Stimulated activated naive CD4-positive, alpha-beta T cell treated with Interleukin-2 at 50 U/mL for 16 hours (primary cell): ENCODE measurements at regions not wholly inside any gene's neighbourhood (a gene's known extent, or its start where the extent isn't known, plus 50 kb on each side); places are given as distances from the start of the nearest gene placed in this dataset.

ENCODE experiments used
- DNase-seq: peaks from one replicate; lab custom pipeline; 2025; lab: John Stamatoyannopoulos, UW

GRCh38 chr10:44197646-44198045, 187.3 kb downstream of the CXCL12 start:
- no peak for DNase-seq

GRCh38 chr10:44196336-44196735, 188.6 kb downstream of the CXCL12 start:
- no peak for DNase-seq

- DNase-seq = no peak
Observed at GRCh38 chr10:44196008-44196320, 188.9 kb downstream of the CXCL12 start.

DNA sequence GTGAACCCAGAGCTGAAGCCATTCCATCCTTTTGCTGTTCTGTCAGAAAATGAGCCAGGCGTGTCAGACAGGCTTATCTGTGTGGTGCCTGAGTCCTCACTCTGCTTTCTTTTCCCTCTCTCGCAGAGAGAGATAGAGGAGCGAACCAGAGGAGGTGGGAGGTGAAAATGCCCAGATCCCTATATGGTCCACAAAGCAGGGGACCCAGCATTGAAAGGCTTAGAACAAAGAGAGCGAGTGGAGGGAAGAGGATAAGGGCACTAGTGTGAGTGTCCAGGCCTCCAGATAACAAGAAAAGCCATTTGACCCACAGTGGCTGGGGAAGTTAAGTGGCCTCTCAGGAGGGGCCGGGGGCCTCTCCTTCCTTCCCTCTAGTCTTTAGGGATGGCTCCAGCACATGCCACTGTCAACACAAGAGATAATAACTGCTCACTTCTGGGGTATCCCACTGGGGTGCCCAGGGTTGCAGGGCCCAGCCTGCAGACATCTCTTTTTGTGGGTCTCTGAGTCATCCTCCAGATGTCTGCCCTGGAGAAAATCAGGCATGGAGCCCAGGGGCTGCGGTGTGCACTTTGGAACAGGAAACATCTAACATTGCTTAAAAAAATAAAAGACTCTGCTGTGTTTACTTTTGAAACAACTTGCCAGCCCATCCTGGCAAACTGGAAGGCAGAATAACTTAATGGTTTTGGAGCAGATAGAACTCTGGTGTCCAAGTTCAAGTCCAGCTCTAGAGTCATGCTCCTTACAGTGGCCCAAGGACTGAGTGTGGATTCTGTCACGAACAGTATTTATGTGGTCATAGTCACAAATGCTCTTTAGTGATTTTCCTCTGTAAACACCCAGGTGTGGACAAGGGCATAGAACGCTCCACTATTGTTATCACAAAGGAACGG, 189.5 kb downstream of the CXCL12 start:
- DNase-seq = no peak

DNA sequence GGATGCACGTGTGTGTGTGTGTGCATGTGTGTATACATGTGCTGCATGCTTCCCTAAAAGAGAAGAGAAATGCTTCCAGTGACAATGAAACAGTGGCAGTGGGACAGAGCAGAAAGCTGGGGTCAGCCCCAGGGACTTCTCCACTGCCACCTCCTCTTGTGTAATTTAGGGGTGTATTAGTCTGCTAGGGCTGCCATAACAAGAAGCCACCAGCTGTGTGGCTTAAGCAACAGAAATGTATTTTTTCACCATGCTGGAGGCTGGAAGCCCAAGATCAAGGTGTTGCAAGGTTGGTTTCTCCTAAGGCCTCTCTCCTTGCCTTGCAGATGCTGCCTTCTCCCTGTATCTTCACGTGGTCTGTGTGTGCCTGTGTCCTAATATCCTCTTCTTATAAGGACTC, 190.5 kb downstream of the CXCL12 start:
- DNase-seq = no peak

- DNase-seq = no peak
Observed at GRCh38 chr10:44193567-44194220, 191.2 kb downstream of the CXCL12 start.

DNA sequence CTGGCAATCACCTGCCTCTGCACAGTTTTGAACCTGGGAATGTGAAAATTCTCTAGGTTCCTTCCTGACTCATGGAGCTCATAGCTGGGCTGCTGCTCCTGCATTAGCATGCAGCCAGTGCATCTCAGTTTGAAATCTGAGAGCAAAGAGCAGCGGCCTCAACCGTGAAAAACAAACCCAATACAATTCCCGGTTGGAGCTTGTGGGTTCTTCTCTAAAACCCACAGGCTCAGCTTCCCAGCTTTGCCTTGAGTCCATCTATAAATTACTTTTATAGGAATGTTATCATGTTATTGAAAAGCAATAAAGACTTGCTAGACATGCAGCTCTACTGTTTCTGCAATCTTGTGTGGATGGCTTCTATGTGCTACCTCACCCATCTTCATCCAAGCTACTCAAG, 191.7 kb downstream of the CXCL12 start:
- DNase-seq = no peak

DNA sequence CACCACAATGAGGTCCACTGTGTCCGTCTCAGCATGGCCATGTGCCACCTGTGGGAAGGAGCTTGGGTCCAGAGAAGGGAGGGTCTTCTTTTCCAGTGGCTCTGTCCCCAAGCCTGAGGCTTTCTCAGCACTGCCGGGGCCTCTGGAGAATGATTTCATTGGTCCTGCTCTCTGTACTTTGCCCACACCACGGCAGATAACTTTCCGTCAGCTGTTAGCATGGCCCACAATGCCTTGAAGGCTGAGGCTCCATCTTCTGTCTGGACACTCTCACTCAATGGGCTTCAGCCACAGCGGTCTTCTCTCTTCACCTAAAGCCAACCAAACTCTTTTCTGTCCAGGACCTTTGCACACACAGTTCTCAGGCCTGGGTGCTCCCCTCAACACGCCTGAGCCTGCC, 192.5 kb downstream of the CXCL12 start:
- no peak for DNase-seq

DNA sequence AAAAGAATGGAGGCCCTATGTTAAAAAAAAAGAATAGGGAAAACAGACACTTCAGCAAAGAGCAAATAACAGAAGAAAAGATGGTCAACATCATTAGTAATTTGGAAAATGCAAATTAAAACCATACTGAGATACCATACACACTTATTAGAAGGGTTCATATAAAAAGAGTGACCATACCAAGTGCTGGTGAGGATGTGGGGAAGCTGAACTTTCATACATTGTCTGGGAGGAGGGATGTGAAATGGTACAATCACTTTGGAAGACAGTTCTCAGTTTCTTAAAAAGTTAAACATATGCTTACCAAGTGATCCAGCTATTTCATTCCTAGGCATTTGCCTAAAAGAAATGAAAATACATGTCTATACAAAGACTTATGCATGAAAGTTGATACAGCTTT, 194.4 kb downstream of the CXCL12 start:
- DNase-seq = no peak

- no peak for DNase-seq
Observed at GRCh38 chr10:44186821-44187220, 198.1 kb downstream of the CXCL12 start.

DNA sequence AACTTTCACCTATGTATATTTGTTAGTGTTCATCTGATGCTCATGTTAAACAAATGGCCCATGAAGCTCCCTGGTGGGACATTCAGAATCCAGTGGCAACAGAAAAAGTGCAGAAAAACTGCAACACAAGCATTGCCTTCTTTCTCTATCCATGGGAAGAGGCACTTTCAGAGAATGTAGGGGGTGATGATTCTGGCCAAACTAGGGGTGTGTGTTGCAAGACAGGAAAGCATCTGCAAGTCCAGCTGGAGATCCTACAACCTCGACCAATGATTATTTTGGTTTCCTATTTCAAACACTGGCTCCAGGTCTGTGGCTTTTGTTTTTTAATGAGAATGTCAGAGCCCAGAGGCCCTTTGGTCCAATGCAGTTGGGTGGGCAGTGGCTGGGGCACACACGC, 198.7 kb downstream of the CXCL12 start:
- no peak for DNase-seq

DNA sequence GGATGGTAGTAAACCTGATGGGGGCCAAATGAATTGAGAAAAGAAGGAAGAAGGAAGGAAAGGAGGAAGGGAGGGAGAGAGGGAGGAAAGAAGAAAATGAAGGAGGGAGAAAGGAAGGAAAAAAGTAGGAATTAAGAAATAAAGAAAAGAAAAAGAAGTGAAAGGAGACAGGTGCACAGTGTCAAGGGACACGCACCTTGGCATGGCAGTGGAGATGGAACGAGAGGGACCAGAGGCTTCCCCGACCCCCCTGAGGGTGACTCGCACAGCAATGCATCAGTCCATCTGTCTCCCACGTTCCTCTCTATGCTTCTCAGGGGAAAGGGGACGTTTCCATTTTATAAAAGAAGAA, 199.6 kb downstream of the CXCL12 start:
- DNase-seq = no peak

DNA sequence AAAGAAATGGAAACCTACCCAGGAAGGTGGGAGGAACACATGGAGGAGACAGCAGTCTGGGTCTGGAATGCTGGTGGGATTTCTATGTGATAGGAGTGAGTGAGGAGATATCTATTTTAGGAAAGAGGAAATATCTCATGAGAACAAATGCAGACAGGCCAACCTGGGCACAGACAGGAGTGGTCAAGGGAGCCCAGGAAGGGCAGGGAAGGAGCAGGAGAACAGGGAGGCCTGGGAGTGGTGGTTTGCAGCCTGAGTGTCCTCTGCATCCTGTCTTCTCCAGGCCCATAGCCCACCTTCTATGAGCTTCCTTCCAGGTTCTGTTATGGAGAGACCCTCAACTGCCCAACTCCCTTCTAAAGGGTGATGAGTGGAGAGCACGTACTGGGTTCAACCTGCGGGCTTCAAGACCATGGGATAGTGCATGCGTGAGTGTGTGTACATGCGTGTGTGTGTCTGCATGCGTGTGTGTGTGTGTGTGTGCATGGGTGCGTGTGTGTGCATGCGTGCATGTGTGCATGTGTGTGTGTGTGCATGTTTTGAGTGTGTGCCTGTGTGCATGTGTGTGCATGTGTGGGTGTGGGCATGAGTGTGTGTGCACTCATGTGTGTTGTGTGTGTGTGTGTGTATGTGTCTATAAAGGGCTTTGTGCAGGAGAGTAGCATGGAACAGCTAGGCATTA, 200.1 kb downstream of the CXCL12 start:
- no peak for DNase-seq

- DNase-seq = no peak
Observed at GRCh38 chr10:44183667-44184632, 200.9 kb downstream of the CXCL12 start.

- DNase-seq = no peak
Observed at GRCh38 chr10:44182909-44183308, 202.0 kb downstream of the CXCL12 start.

DNA sequence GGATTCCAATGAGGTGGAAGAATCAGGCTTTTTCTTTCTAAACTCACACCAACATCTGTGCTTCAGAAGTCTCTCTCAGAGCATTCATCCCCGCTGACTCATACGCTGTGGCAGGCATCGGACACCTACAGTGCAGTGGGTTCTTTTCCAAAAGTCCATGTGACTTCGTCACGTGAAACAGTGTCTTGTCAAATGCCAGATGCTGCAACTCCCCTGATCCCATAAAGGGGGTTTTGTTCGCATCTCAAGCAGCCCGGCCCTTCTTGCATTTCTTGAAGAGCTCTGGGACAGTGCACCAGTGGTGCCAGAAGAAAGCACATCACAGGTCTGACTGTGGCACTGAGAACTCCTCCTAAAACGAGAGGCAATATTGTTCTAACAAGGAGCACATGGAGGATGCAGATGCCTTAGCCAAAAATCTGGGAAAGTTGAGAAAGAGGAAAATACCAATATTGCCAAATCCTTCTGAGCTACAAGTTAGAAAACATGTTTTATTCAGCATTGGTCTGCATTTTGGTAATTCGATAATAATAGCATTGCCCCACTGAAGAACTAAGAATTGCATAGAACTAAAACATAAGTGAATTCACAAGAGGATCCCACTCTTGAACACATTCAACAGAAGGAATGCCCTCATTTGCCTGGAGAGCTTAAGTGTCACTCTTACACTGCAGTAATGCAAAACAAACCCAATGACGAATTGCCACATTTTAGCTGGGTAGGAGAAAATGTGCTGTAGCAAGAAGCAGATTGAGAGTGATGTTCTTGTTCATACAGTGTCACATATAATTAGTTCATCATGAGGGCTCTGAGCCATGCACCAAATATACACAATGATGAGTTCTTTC, 204.4 kb downstream of the CXCL12 start:
- no peak for DNase-seq

DNA sequence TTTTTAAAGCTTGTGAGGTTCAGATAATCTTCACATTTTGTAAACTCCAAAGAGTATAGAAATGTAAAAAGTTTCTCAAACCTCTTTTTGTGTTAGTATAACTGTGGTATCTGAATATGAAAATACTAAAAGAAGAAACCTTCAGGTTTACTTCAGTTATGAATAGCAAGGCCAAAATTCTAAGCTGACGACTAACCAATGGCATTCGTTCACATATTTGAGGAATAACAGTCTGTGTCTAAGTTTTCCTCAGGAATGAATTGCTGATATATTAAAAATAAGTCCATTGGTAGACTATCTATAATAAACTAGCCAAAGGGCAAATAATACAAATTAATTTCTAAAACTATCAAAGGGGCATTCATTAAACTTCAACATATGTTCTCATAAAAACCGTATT, 206.0 kb downstream of the CXCL12 start:
- DNase-seq = no peak

DNA sequence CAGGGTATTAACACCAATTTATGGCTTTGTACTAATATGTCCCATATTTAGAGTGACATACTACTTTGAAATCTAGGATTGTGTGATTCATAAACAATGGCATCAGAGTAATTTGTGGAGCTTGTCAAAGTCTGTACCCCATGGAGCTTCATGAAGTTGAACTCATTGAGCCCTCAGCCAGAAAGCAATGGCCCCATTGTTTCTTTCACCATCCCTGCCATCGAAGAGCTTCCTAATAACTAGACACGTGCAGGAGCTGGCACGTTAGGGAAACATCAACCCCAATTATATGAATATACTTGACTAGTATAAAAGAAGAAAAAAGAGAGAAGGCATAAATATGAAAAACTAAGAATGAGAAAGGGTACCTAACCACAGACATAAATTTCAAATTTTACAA, 206.6 kb downstream of the CXCL12 start:
- no peak for DNase-seq

DNA sequence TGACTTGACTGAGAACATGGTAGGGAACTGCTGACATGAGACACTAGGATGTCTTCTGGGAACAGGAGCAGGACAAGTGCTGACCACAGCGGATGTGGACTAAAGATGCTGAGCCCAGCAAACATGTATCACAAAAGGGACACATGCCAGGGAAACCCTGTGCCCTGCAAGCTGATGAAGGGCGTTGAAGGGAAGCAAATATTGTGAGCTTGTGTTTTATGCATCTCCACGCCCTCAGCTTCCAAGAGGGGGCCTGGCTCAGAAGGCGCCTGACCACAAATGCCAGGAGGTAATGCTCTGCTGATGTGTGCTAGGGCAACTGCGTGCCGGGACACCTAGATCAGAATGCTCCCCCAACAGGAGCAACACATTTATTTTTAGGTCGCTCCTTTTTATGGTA, 207.3 kb downstream of the CXCL12 start:
- no peak for DNase-seq

- DNase-seq = no peak
Observed at GRCh38 chr10:44176311-44176710, 208.6 kb downstream of the CXCL12 start.

DNA sequence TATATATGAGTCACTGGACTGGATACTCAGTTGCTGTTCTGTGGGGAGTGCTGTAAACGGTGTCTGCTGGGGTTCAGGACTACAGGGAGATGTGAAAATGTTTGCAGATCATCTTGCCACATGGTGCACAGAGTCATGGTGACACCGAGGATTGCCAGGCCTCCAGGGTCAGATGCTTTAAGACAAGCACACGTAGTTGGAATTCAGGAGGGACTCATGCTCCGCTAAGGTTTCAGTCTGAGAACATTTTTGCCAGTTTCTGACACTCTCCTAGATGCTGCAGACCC, 211.3 kb downstream of the CXCL12 start:
- no peak for DNase-seq
